ENCODE measurements at regions not wholly inside any gene's neighbourhood (a gene's known extent, or its start where the extent isn't known, plus 50 kb on each side); places are given as distances from the start of the nearest gene placed in this dataset.

DNA sequence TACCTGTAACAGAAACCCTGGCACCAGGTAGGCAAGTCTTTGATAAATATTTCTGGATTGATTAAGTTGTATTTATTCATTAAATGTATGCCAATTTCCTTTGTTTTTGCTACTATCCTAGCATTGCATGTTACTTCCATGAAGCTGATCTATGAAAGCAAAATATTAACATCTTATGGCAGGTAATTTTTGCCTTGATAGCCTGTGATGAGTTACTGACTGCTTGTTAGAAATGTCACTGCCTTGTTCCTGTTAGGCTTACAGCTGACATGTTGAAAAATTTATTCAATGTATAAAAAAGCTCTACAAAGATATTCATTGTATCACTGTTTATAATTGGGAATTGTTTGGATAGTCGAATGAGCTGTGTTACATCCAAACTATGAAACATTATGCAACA lies 830.1 kb downstream of the TUSC7 start:
- no peaks in the 10 kb centered on the region for H3K9me3 ChIP-seq (replicated peaks; ENCODE audit: insufficient read depth, low read length)
- H2AFZ ChIP-seq (ENCODE audit: low read length): no peak overlapping the region
- no peaks in the 10 kb centered on the region for H3K36me3 ChIP-seq (replicated peaks; ENCODE audit: insufficient read depth, low read length)
- H3F3A ChIP-seq (ENCODE audit: insufficient read depth, low read length): no peaks in the 10 kb centered on the region
- no peaks in the 10 kb centered on the region for H3K79me2 ChIP-seq (ENCODE audit: low read length)
- H3K27ac ChIP-seq (ENCODE audit: low read length): no peak overlapping the region
- H3K9ac ChIP-seq (ENCODE audit: low read length): no peak overlapping the region
- no peaks in the 10 kb centered on the region for H3K9me2 ChIP-seq (replicated peaks; ENCODE audit: insufficient read depth, low read length)
- no peaks in the 10 kb centered on the region for H3K27me3 ChIP-seq (replicated peaks; ENCODE audit: insufficient read depth, low read length)
- DNase-seq: no peak
- no peaks in the 10 kb centered on the region for H3K4me1 ChIP-seq (ENCODE audit: low read length)
- H3K4me3 ChIP-seq (ENCODE audit: low read length): no peak overlapping the region
- TF ChIP-seq EZH2phosphoT487 (IDR thresholded peaks at IDR 0.05; ENCODE audit: low read length) (no peak), EZH2 (optimal IDR thresholded peaks at IDR 0.05; ENCODE audit: low read depth, low read length) (no peak)
- TF ChIP-seq, protein P1, sequence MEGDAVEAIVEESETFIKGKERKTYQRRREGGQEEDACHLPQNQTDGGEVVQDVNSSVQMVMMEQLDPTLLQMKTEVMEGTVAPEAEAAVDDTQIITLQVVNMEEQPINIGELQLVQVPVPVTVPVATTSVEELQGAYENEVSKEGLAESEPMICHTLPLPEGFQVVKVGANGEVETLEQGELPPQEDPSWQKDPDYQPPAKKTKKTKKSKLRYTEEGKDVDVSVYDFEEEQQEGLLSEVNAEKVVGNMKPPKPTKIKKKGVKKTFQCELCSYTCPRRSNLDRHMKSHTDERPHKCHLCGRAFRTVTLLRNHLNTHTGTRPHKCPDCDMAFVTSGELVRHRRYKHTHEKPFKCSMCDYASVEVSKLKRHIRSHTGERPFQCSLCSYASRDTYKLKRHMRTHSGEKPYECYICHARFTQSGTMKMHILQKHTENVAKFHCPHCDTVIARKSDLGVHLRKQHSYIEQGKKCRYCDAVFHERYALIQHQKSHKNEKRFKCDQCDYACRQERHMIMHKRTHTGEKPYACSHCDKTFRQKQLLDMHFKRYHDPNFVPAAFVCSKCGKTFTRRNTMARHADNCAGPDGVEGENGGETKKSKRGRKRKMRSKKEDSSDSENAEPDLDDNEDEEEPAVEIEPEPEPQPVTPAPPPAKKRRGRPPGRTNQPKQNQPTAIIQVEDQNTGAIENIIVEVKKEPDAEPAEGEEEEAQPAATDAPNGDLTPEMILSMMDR (IDR thresholded peaks at IDR 0.05; ENCODE audit: low read length): no peak
- no peaks in the 10 kb centered on the region for H4K20me1 ChIP-seq (ENCODE audit: insufficient read depth, low read length)
- no peak overlapping the region for H3K4me2 ChIP-seq (ENCODE audit: low read depth, low read length)

DNA sequence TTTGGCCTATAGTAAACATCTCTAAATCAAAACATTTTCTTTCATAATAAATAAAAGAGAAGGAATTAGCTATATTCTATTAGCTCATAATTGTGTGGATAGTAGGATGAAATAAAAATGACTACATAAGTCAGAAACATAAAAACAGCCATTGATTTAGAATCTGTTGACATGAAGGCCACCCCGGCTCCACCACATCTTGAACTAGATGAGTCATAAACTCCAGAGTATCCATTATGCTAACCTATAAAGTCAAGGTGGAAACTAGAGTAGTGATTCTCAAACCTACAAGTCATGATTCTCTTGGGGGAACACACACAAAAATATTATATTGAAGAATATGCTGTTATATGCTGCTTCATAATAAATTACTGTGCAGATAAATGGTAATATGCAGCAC lies 831.0 kb downstream of the TUSC7 start:
- Histone ChIP-seq H4K20me1 (ENCODE audit: insufficient read depth, low read length) (no peaks in the 10 kb centered on the region), H3K9ac (ENCODE audit: low read length) (no peak overlapping the region), H3K36me3 (replicated peaks; ENCODE audit: insufficient read depth, low read length) (no peaks in the 10 kb centered on the region), H3F3A (ENCODE audit: insufficient read depth, low read length) (no peaks in the 10 kb centered on the region), H3K4me1 (ENCODE audit: low read length) (no peaks in the 10 kb centered on the region), H3K79me2 (ENCODE audit: low read length) (no peaks in the 10 kb centered on the region), H3K9me2 (replicated peaks; ENCODE audit: insufficient read depth, low read length) (no peaks in the 10 kb centered on the region), H3K9me3 (replicated peaks; ENCODE audit: insufficient read depth, low read length) (no peaks in the 10 kb centered on the region), H3K27ac (ENCODE audit: low read length) (no peak overlapping the region), H3K4me3 (ENCODE audit: low read length) (no peak overlapping the region), H3K4me2 (ENCODE audit: low read depth, low read length) (no peak overlapping the region), H3K27me3 (replicated peaks; ENCODE audit: insufficient read depth, low read length) (no peaks in the 10 kb centered on the region), H2AFZ (ENCODE audit: low read length) (no peak overlapping the region)
- no peak for TF ChIP-seq EZH2phosphoT487 (IDR thresholded peaks at IDR 0.05; ENCODE audit: low read length)
- TF ChIP-seq EZH2 (optimal IDR thresholded peaks at IDR 0.05; ENCODE audit: low read depth, low read length): no peak
- TF ChIP-seq, protein P1 (IDR thresholded peaks at IDR 0.05; ENCODE audit: low read length): no peak
- no peak for DNase-seq

DNA sequence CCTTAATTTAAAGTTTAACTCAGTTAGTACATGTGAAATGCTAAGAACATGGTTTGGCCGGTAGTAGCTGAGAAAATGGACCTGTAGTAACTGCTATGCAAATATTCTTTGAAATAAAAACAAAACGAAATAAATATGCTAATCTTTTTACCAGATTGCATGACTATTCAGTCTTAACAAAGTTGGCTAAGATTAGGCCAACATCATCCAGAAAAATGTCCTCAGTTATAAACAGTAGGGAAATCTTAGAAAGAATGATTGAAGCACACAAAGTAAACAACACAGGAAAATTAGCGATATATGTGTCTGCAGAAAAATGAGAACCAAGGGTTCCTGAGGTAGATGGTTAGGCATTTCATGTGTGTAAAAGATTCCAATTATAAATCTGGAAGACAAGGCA lies 832.1 kb downstream of the TUSC7 start:
- no peak overlapping the region for H3K9ac ChIP-seq (ENCODE audit: low read length)
- no peaks in the 10 kb centered on the region for H4K20me1 ChIP-seq (ENCODE audit: insufficient read depth, low read length)
- no peak overlapping the region for H3K27ac ChIP-seq (ENCODE audit: low read length)
- no peaks in the 10 kb centered on the region for H3K79me2 ChIP-seq (ENCODE audit: low read length)
- H3K4me1 ChIP-seq (ENCODE audit: low read length): no peaks in the 10 kb centered on the region
- TF ChIP-seq EZH2phosphoT487 (IDR thresholded peaks at IDR 0.05; ENCODE audit: low read length) (no peak), EZH2 (optimal IDR thresholded peaks at IDR 0.05; ENCODE audit: low read depth, low read length) (no peak)
- TF ChIP-seq, protein P1 (IDR thresholded peaks at IDR 0.05; ENCODE audit: low read length): no peak
- no peaks in the 10 kb centered on the region for H3K27me3 ChIP-seq (replicated peaks; ENCODE audit: insufficient read depth, low read length)
- no peaks in the 10 kb centered on the region for H3K9me3 ChIP-seq (replicated peaks; ENCODE audit: insufficient read depth, low read length)
- H3K36me3 ChIP-seq (replicated peaks; ENCODE audit: insufficient read depth, low read length): no peaks in the 10 kb centered on the region
- no peak overlapping the region for H3K4me2 ChIP-seq (ENCODE audit: low read depth, low read length)
- no peaks in the 10 kb centered on the region for H3K9me2 ChIP-seq (replicated peaks; ENCODE audit: insufficient read depth, low read length)
- no peak overlapping the region for H3K4me3 ChIP-seq (ENCODE audit: low read length)
- no peak for DNase-seq
- H2AFZ ChIP-seq (ENCODE audit: low read length): no peak overlapping the region
- H3F3A ChIP-seq (ENCODE audit: insufficient read depth, low read length): no peaks in the 10 kb centered on the region

Data from MM.1S (cell line).